GM12878 (cell line): ENCODE measurements at regions not wholly inside any gene's neighbourhood (a gene's known extent, or its start where the extent isn't known, plus 50 kb on each side); places are given as distances from the start of the nearest gene placed in this dataset.

ENCODE experiments used
- ATAC-seq: fragments of 200-7000 bp; cut with Tn5 transposase; 3 replicates; pipeline ENCODE4 v1.9.1; 2020; ENCODE audit warnings: mild to moderate bottlenecking, moderate library complexity
- BruUV-seq: library from RNA; stranded (reverse); fragments of 400-500 nt; replicated peaks from 2 replicates; lab custom pipeline; 2021; lab: Mats Ljungman, UMichigan
- CTCF ChIA-PET: fragments of 300-600 bp; sonication (Branson Sonifier 250); formaldehyde crosslinking; extraction: SDS; loops from one replicate; lab custom pipeline; 2021; ENCODE audit warnings: inconsistent platforms; lab: Yijun Ruan, JAX
- POLR2A ChIA-PET: fragments of 350-600 bp; formaldehyde crosslinking; extraction: SDS; loops from one replicate; lab custom pipeline; 2021; ENCODE audit warnings: inconsistent platforms; lab: Charles Lee
- RAD21 ChIA-PET: fragments of 300-600 bp; sonication (Branson Sonifier 250); formaldehyde crosslinking; loops from one replicate; lab custom pipeline; 2023; ENCODE audit warnings: antibody characterized with exemption; ENCODE audit not compliant: unreplicated experiment; lab: Charles Lee
- SMC1A ChIA-PET: fragments of 300-600 bp; sonication (Branson Sonifier 250); formaldehyde crosslinking; loops from one replicate; lab custom pipeline; 2023; ENCODE audit not compliant: unreplicated experiment, uncharacterized antibody; lab: Charles Lee
- DNase-seq: peaks from one replicate; pipeline ENCODE4 v3.0.0-alpha.2; 2011; ENCODE audit warnings: low read depth, low spot score
- FAIRE-seq: peaks from 3 replicates; lab custom pipeline; 2011; peaks lifted over from hg19 to GRCh38; lab: Jason Lieb, UNC
- H2AFZ ChIP-seq: 2 replicates; pipeline ENCODE4 v1.6.0; 2011; ENCODE audit warnings: low read depth, low read length, control low read depth; ENCODE audit not compliant: control insufficient read depth
- H3K27ac ChIP-seq: 2 replicates; pipeline ENCODE4 v1.5.1; 2011; ENCODE audit warnings: control low read depth; ENCODE audit not compliant: control insufficient read depth, insufficient read depth
- H3K27me3 ChIP-seq, 2 experiments: replicated peaks in 1 of 2; 2 replicates each; pipeline versions ENCODE4 v1.6.0 to v1.6.1; 2011; ENCODE audit warnings: low read length in 1 of 2; ENCODE audit not compliant: control insufficient read depth in 2 of 2, insufficient read depth in 2 of 2
- H3K36me3 ChIP-seq, 2 experiments: 2 replicates each; pipeline ENCODE4 v1.5.1; 2011; ENCODE audit warnings: low read length in 1 of 2; ENCODE audit not compliant: control insufficient read depth in 2 of 2, insufficient read depth in 2 of 2
- H3K4me1 ChIP-seq: 2 replicates; pipeline ENCODE4 v1.6.1; 2011; ENCODE audit warnings: mild to moderate bottlenecking, low read length, moderate library complexity, mixed read lengths; ENCODE audit not compliant: control insufficient read depth, insufficient read depth
- H3K4me2 ChIP-seq: 2 replicates; pipeline ENCODE4 v1.6.0; 2011; ENCODE audit warnings: control low read depth; ENCODE audit not compliant: control insufficient read depth, insufficient read depth
- H3K4me3 ChIP-seq: fragments of 200-600 bp; sonication (generic); 2 replicates; pipeline ENCODE4 v1.5.1; 2016
- H3K79me2 ChIP-seq: 2 replicates; pipeline ENCODE4 v1.6.0; 2011; ENCODE audit warnings: low read length; ENCODE audit not compliant: control insufficient read depth, insufficient read depth
- H3K9ac ChIP-seq: 2 replicates; pipeline ENCODE4 v1.8.0; 2011; ENCODE audit warnings: low read length, control low read depth, mixed read lengths; ENCODE audit not compliant: control insufficient read depth, insufficient read depth
- H3K9me3 ChIP-seq: replicated peaks from 3 replicates; pipeline ENCODE4 v1.5.1; 2011; ENCODE audit warnings: mild to moderate bottlenecking, low read length; ENCODE audit not compliant: control insufficient read depth, insufficient read depth
- H4K20me1 ChIP-seq: 2 replicates; pipeline ENCODE4 v1.6.0; 2011; ENCODE audit not compliant: control insufficient read depth, insufficient read depth
- CHD4 ChIP-seq: fragments of 200-600 bp; sonication (generic); IDR thresholded peaks from 2 replicates; pipeline ENCODE4 v1.6.1; 2016; ENCODE audit warnings: mild to moderate bottlenecking
- FOXM1 ChIP-seq: IDR thresholded peaks from 2 replicates; pipeline ENCODE4 v1.6.1; 2012; ENCODE audit warnings: low read depth, mild to moderate bottlenecking, inconsistent platforms, low read length, moderate library complexity
- IKZF2 ChIP-seq, 2 experiments: fragments of 450-650 bp; IDR thresholded peaks; 2 replicates each; pipeline ENCODE4 v1.6.1; 2017; ENCODE audit warnings: mild to moderate bottlenecking in 2 of 2, moderate library complexity in 2 of 2
- YY1 ChIP-seq: IDR thresholded peaks from 2 replicates; pipeline ENCODE4 v1.6.1; 2011; ENCODE audit warnings: low read depth, mild to moderate bottlenecking, low read length
- WGBS: methylation state at CpG from one replicate; pipeline ENCODE4 v1.1.6; 2016; ENCODE audit warnings: low lambda C conversion rate; ENCODE audit not compliant: insufficient replicate concordance, insufficient coverage; ENCODE audit errors: missing lambda C conversion rate; 5-methylcytosine and 5-hydroxymethylcytosine counted together
- in situ Hi-C: fragments of 300-500 bp; cut with MboI; formaldehyde crosslinking; loops from 9 replicates; pipeline ENCODE4 v1.14.3; 2018; ENCODE audit warnings: mixed read lengths
- intact Hi-C: fragments of 100-400 bp; cut with micrococcal nuclease; formaldehyde crosslinking; loops from one replicate; pipeline ENCODE4 v1.14.2; 2022; ENCODE audit not compliant: unreplicated experiment
- TF ChIP-seq, protein P1 (sequence below): fragments of 450-650 bp; IDR thresholded peaks from 2 replicates; pipeline ENCODE4 v1.6.1; 2016; ENCODE audit warnings: mild to moderate bottlenecking, moderate library complexity, borderline replicate concordance

DNA sequence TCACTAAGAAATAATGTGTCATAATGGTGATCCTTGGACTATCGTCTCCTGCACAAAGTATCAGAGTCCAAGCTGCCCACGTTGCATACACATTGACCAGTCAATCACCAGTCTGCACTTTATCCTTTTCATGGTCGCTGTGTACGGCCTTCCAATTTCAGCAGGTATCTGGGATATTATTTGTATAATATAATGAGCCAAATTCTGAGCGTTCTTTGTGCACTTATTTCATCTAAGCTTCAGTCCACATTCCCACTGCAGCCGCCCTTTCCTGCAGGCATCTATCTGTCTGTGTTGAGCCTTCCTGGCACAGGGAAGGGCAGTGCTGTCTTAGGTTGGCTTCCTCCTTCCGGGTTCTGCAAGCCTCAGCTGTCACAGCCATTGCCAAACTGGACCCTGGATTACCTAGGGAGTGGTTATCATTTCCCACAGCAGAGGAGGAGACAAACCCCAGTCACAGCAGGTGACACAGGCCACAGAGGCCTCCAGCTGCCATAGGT is 174.3 kb downstream of the TTLL2 start:
- no peak overlapping the region for H2AFZ ChIP-seq
- no peaks in the 10 kb centered on the region; a peak in 3 of 4 replicates for H3K27me3 ChIP-seq
- no peaks in the 10 kb centered on the region for H3K4me1 ChIP-seq
- no TSS peak for BruUV-seq
- FAIRE-seq (no peak), DNase-seq (no peak), ATAC-seq (no peak)
- H3K79me2 ChIP-seq: no peaks in the 10 kb centered on the region
- intact Hi-C loops (no loop called here), in situ Hi-C loops (no loop called here)
- H3K4me3 ChIP-seq: no peak overlapping the region
- ChIA-PET POLR2A (no interaction called here), RAD21 (no interaction called here), SMC1A (no interaction called here), CTCF (no interaction called here)
- no peaks in the 10 kb centered on the region for H4K20me1 ChIP-seq
- H3K27ac ChIP-seq: no peak overlapping the region
- no peak overlapping the region for H3K9ac ChIP-seq
- H3K9me3 ChIP-seq: no peaks in the 10 kb centered on the region
- H3K4me2 ChIP-seq: no peak overlapping the region
- H3K36me3 ChIP-seq: no peaks in the 10 kb centered on the region
- WGBS: 22% methylated on average over 7 of the region's 7 CpGs
- TF ChIP-seq FOXM1: no peak
- TF ChIP-seq IKZF2 (IDR thresholded peaks at IDR 0.05): no peak
- TF ChIP-seq, protein P1, sequence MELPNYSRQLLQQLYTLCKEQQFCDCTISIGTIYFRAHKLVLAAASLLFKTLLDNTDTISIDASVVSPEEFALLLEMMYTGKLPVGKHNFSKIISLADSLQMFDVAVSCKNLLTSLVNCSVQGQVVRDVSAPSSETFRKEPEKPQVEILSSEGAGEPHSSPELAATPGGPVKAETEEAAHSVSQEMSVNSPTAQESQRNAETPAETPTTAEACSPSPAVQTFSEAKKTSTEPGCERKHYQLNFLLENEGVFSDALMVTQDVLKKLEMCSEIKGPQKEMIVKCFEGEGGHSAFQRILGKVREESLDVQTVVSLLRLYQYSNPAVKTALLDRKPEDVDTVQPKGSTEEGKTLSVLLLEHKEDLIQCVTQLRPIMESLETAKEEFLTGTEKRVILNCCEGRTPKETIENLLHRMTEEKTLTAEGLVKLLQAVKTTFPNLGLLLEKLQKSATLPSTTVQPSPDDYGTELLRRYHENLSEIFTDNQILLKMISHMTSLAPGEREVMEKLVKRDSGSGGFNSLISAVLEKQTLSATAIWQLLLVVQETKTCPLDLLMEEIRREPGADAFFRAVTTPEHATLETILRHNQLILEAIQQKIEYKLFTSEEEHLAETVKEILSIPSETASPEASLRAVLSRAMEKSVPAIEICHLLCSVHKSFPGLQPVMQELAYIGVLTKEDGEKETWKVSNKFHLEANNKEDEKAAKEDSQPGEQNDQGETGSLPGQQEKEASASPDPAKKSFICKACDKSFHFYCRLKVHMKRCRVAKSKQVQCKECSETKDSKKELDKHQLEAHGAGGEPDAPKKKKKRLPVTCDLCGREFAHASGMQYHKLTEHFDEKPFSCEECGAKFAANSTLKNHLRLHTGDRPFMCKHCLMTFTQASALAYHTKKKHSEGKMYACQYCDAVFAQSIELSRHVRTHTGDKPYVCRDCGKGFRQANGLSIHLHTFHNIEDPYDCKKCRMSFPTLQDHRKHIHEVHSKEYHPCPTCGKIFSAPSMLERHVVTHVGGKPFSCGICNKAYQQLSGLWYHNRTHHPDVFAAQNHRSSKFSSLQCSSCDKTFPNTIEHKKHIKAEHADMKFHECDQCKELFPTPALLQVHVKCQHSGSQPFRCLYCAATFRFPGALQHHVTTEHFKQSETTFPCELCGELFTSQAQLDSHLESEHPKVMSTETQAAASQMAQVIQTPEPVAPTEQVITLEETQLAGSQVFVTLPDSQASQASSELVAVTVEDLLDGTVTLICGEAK: no peak
- TF ChIP-seq YY1: no peak
- TF ChIP-seq CHD4: no peak
